LNCAP (cell line): ENCODE measurements at regions not wholly inside any gene's neighbourhood (a gene's known extent, or its start where the extent isn't known, plus 50 kb on each side); places are given as distances from the start of the nearest gene placed in this dataset.

Experiments used
- CTCF ChIP-seq: fragments of 450-650 bp; IDR thresholded peaks from 2 replicates; pipeline ENCODE4 v1.5.1; 2017; ENCODE audit warnings: mild to moderate bottlenecking

GRCh38 chr2:215888680-215889079 is 124.7 kb downstream of the MREG start:
- no peak for TF ChIP-seq CTCF

- no peak for TF ChIP-seq CTCF
These were observed 126.0 kb downstream of the MREG start for GRCh38 chr2:215887303-215887702.

GRCh38 chr2:215886022-215886421 is 127.3 kb downstream of the MREG start:
- no peak for TF ChIP-seq CTCF

- no peak for TF ChIP-seq CTCF
These were observed 127.8 kb downstream of the MREG start for GRCh38 chr2:215885536-215885935.

GRCh38 chr2:215884451-215885087 is 128.8 kb downstream of the MREG start:
- no peak for TF ChIP-seq CTCF

- TF ChIP-seq CTCF, result no peak
These were observed 129.6 kb downstream of the MREG start for GRCh38 chr2:215883799-215884198.

- TF ChIP-seq CTCF, result no peak
These were observed 130.7 kb downstream of the MREG start for GRCh38 chr2:215882689-215883088.

- no peak for TF ChIP-seq CTCF
These were observed 131.8 kb downstream of the MREG start for GRCh38 chr2:215881582-215881981.
